Activated B cell treated with CpG ODN at 0.5 μM for 24 hours (primary cell): ENCODE measurements at regions not wholly inside any gene's neighbourhood (a gene's known extent, or its start where the extent isn't known, plus 50 kb on each side); places are given as distances from the start of the nearest gene placed in this dataset.

Experiments
- ATAC-seq: fragments of 200-7000 bp; cut with Tn5 transposase; one replicate; pipeline ENCODE4 v1.10.0; 2021; ENCODE audit warnings: low read depth, mild to moderate bottlenecking, moderate library complexity
- CTCF ChIA-PET: fragments of 350-600 bp; sonication (Branson Sonifier 250); formaldehyde crosslinking; loops from one replicate; lab custom pipeline; 2021; ENCODE audit warnings: antibody characterized with exemption; lab: Charles Lee
- POLR2A ChIA-PET: fragments of 350-600 bp; sonication (Branson Sonifier 250); formaldehyde crosslinking; loops from one replicate; lab custom pipeline; 2021; ENCODE audit warnings: antibody characterized with exemption; lab: Charles Lee
- DNase-seq: peaks from one replicate; pipeline ENCODE4 v3.0.0; 2022
- H3K27ac Mint-ChIP-seq: one replicate; pipeline ENCODE4 v1.8.0; 2020; ENCODE audit warnings: mixed read lengths
- H3K27me3 Mint-ChIP-seq: one replicate; pipeline ENCODE4 v1.8.0; 2021; ENCODE audit warnings: mixed read lengths
- H3K36me3 Mint-ChIP-seq: one replicate; pipeline ENCODE4 v1.8.0; 2021; ENCODE audit warnings: low read depth, mixed read lengths
- H3K4me1 Mint-ChIP-seq: one replicate; pipeline ENCODE4 v1.8.0; 2021; ENCODE audit warnings: mixed read lengths
- H3K4me3 Mint-ChIP-seq: one replicate; pipeline ENCODE4 v1.8.0; 2020; ENCODE audit warnings: mild to moderate bottlenecking, mixed read lengths
- H3K9me3 Mint-ChIP-seq: one replicate; pipeline ENCODE4 v1.8.0; 2020; ENCODE audit warnings: mixed read lengths
- CTCF ChIP-seq: fragments of 200-600 bp; IDR thresholded peaks from one replicate; pipeline ENCODE4 v1.8.0; 2022; ENCODE audit warnings: antibody characterized with exemption, mild to moderate bottlenecking
- intact Hi-C: fragments of 100-400 bp; cut with micrococcal nuclease; formaldehyde crosslinking; loops from one replicate; pipeline ENCODE4 v1.15.1; 2024

GRCh38 chr14:22194664-22195063 lies 394.4 kb downstream of the DAD1 start:
- Mint-ChIP-seq H3K4me1 (no peaks in the 10 kb centered on the region), H3K4me3 (no peak overlapping the region), H3K36me3 (no peaks in the 10 kb centered on the region), H3K27me3 (peaks cover 7% of the 10 kb centered on the region), H3K27ac (no peak overlapping the region), H3K9me3 (peaks cover 3% of the 10 kb centered on the region)
- ChIA-PET POLR2A (no interaction called here), CTCF (no interaction called here)
- TF ChIP-seq CTCF, result no peak
- ATAC-seq (no peak), DNase-seq (no peak)
- intact Hi-C loops, result no loop called here

GRCh38 chr14:22190411-22191191 lies 398.4 kb downstream of the DAD1 start:
- Mint-ChIP-seq H3K36me3 (no peaks in the 10 kb centered on the region), H3K4me3 (no peak overlapping the region), H3K4me1 (no peaks in the 10 kb centered on the region), H3K27me3 (peaks cover 13% of the 10 kb centered on the region), H3K9me3 (no peaks in the 10 kb centered on the region), H3K27ac (no peak overlapping the region)
- CTCF ChIA-PET, result no interaction called here
- TF ChIP-seq CTCF, result no peak
- ATAC-seq (no peak), DNase-seq (no peak)
- intact Hi-C loops, result no loop called here
- POLR2A ChIA-PET, result no interaction called here

GRCh38 chr14:22189881-22190280 lies 399.1 kb downstream of the DAD1 start:
- CTCF ChIA-PET, result no interaction called here
- no peak for TF ChIP-seq CTCF
- Mint-ChIP-seq H3K27me3 (peaks cover 15% of the 10 kb centered on the region), H3K4me3 (no peak overlapping the region), H3K36me3 (no peaks in the 10 kb centered on the region), H3K9me3 (no peaks in the 10 kb centered on the region), H3K4me1 (no peaks in the 10 kb centered on the region), H3K27ac (no peak overlapping the region)
- intact Hi-C loops, result no loop called here
- DNase-seq (no peak), ATAC-seq (no peak)
- POLR2A ChIA-PET, result no interaction called here

- Mint-ChIP-seq H3K4me1 (no peaks in the 10 kb centered on the region), H3K36me3 (no peaks in the 10 kb centered on the region), H3K27me3 (peaks cover 16% of the 10 kb centered on the region), H3K27ac (no peak overlapping the region), H3K4me3 (no peak overlapping the region), H3K9me3 (no peaks in the 10 kb centered on the region)
- no peak for TF ChIP-seq CTCF
- DNase-seq (no peak), ATAC-seq (no peak)
- CTCF ChIA-PET, result no interaction called here
- POLR2A ChIA-PET, result no interaction called here
- intact Hi-C loops, result no loop called here
Measured at GRCh38 chr14:22188318-22188717, 400.7 kb downstream of the DAD1 start.

- Mint-ChIP-seq H3K4me1 (no peaks in the 10 kb centered on the region), H3K9me3 (no peaks in the 10 kb centered on the region), H3K27me3 (peaks cover 23% of the 10 kb centered on the region), H3K36me3 (no peaks in the 10 kb centered on the region), H3K27ac (no peak overlapping the region), H3K4me3 (no peak overlapping the region)
- POLR2A ChIA-PET, result no interaction called here
- CTCF ChIA-PET, result no interaction called here
- TF ChIP-seq CTCF, result no peak
- DNase-seq (no peak), ATAC-seq (no peak)
- intact Hi-C loops, result no loop called here
Measured at GRCh38 chr14:22185789-22186188, 403.2 kb downstream of the DAD1 start.
